ENCODE measurements at regions not wholly inside any gene's neighbourhood (a gene's known extent, or its start where the extent isn't known, plus 50 kb on each side); places are given as distances from the start of the nearest gene placed in this dataset.

GRCh38 chr10:124289851-124290795, 128.6 kb downstream of the OAT start:
- no peaks in the 10 kb centered on the region for H3K4me1 Mint-ChIP-seq
- ChIA-PET CTCF (interaction anchor here (0.8 to 3.8 kb wide), 5 partner anchors 31 to 296 kb away, joined by 3 to 13 read pairs (median 6); no protein-coding TSS in a partner anchor), POLR2A (interaction anchor here (0.5 kb wide), 1 partner anchor 198 kb away, joined by 3 read pairs; no protein-coding TSS in a partner anchor)
- no peaks in the 10 kb centered on the region for H3K9me3 Mint-ChIP-seq
- H3K27ac Mint-ChIP-seq = no peak overlapping the region
- H3K27me3 Mint-ChIP-seq (ENCODE audit: low read depth) = no peaks in the 10 kb centered on the region
- no peak overlapping the region for H3K4me3 Mint-ChIP-seq
- TF ChIP-seq ZBTB21 (CRISPR knock-in tag; IDR thresholded peaks at IDR 0.05; ENCODE audit: borderline replicate concordance) (no peak), ZNF396 (CRISPR knock-in tag; IDR thresholded peaks at IDR 0.05; ENCODE audit: borderline replicate concordance) (no peak)
- H3K36me3 Mint-ChIP-seq = no peaks in the 10 kb centered on the region
- DNase-seq (ENCODE audit: low spot score) (peak; percentile 7), ATAC-seq (no peak)

DNA sequence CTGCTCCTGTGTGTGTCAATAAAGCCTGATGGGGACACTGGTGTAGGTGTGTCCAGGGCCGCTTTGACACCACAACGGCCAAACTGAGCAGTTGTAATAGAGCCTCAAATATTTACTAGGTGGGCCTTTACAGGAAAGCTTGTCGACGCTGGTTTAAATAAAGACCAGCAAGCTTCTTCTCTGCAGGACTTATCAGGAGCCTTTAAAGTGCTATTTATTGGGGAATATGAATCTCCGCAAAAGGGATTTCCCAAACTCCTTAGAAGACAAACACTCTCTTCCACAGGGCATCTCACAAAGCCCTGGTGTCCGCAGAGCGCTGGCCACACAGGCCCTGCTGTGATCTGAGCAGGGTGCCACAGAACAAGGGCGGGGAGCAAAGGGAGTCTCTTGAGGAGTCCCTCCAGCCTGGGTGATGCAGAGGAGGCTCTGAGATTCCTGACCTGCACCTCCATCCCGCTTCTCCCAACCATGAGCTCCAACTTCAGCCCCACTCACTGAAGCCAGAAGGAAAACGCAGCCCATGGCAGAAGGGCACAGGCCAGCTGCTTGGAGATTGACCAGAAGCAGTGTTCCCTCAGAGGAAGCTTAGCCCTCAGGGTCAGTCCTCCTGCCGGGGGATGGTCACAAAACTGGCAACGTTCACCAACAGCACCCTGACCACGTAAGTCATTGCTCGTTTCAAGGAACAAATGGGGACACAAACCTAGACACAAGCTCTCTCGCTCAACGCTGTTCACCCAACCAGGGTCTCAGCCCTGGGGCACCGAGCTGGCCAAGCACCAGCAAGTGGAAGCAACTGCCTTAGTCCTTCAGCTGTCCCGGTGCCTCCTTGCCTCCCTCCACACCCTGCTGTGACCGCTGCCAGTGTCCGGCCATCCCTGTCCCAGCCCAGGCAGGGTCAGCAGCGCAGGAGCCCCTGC, 129.5 kb downstream of the OAT start:
- Mint-ChIP-seq H3K9me3 (no peaks in the 10 kb centered on the region), H3K4me3 (no peak overlapping the region), H3K27ac (no peak overlapping the region), H3K36me3 (no peaks in the 10 kb centered on the region), H3K27me3 (ENCODE audit: low read depth) (no peaks in the 10 kb centered on the region), H3K4me1 (no peaks in the 10 kb centered on the region)
- peak; percentile 7 for DNase-seq (ENCODE audit: low spot score)
- POLR2A ChIA-PET = interaction anchor here (0.5 kb wide), 1 partner anchor 197 kb away, joined by 3 read pairs; no protein-coding TSS in a partner anchor
- no peak for ATAC-seq
- TF ChIP-seq ETV6 (CRISPR knock-in tag; IDR thresholded peaks at IDR 0.05) (no peak), TEAD4 (CRISPR knock-in tag; IDR thresholded peaks at IDR 0.05) (no peak), NR2C2 (CRISPR knock-in tag; IDR thresholded peaks at IDR 0.05) (no peak), ELF4 (CRISPR knock-in tag; IDR thresholded peaks at IDR 0.05; ENCODE audit: low read depth) (no peak), RORB (CRISPR knock-in tag; IDR thresholded peaks at IDR 0.05) (no peak), SP1 (CRISPR knock-in tag; conservative IDR thresholded peaks at IDR 0.05) (no peak), RELA (CRISPR knock-in tag; IDR thresholded peaks at IDR 0.05; ENCODE audit: borderline replicate concordance) (no peak), KAT7 (CRISPR knock-in tag; IDR thresholded peaks at IDR 0.05; ENCODE audit: borderline replicate concordance) (no peak), GRHL2 (CRISPR knock-in tag; IDR thresholded peaks at IDR 0.05; ENCODE audit: insufficient replicate concordance, severe bottlenecking) (no peak), JUN (CRISPR knock-in tag; IDR thresholded peaks at IDR 0.05) (no peak), ATF2 (CRISPR knock-in tag; IDR thresholded peaks at IDR 0.05; ENCODE audit: borderline replicate concordance, low read depth) (no peak), HMGXB4 (CRISPR knock-in tag; IDR thresholded peaks at IDR 0.05) (no peak), SMAD3 (CRISPR knock-in tag; IDR thresholded peaks at IDR 0.05; ENCODE audit: borderline replicate concordance) (no peak), ZBTB21 (CRISPR knock-in tag; IDR thresholded peaks at IDR 0.05; ENCODE audit: borderline replicate concordance) (no peak), GTF2I (CRISPR knock-in tag; conservative IDR thresholded peaks at IDR 0.05) (no peak), ZNF671 (CRISPR knock-in tag; IDR thresholded peaks at IDR 0.05) (no peak)
- CTCF ChIA-PET = interaction anchor here (0.6 to 3.8 kb wide), 4 partner anchors 99 to 293 kb away, joined by 3 to 13 read pairs (median 6); no protein-coding TSS in a partner anchor

- H3K4me3 Mint-ChIP-seq = no peak overlapping the region
- DNase-seq (ENCODE audit: low spot score) = no peak
- no peaks in the 10 kb centered on the region for H3K36me3 Mint-ChIP-seq
- no peaks in the 10 kb centered on the region for H3K9me3 Mint-ChIP-seq
- CTCF ChIA-PET = interaction anchor here (0.6 kb wide), 1 partner anchor 100 kb away, joined by 3 read pairs; no protein-coding TSS in a partner anchor
- POLR2A ChIA-PET = no interaction called here
- no peaks in the 10 kb centered on the region for H3K4me1 Mint-ChIP-seq
- no peaks in the 10 kb centered on the region for H3K27me3 Mint-ChIP-seq (ENCODE audit: low read depth)
- ATAC-seq = no peak
- no peak overlapping the region for H3K27ac Mint-ChIP-seq
- no peak for TF ChIP-seq ZNF121 (CRISPR knock-in tag; IDR thresholded peaks at IDR 0.05)
- no peak for TF ChIP-seq RORB (CRISPR knock-in tag; IDR thresholded peaks at IDR 0.05)
- TF ChIP-seq TCF7 (CRISPR knock-in tag; IDR thresholded peaks at IDR 0.05; ENCODE audit: low read depth) = no peak
- no peak for TF ChIP-seq USF1 (CRISPR knock-in tag; IDR thresholded peaks at IDR 0.05)
- TF ChIP-seq, protein P1, sequence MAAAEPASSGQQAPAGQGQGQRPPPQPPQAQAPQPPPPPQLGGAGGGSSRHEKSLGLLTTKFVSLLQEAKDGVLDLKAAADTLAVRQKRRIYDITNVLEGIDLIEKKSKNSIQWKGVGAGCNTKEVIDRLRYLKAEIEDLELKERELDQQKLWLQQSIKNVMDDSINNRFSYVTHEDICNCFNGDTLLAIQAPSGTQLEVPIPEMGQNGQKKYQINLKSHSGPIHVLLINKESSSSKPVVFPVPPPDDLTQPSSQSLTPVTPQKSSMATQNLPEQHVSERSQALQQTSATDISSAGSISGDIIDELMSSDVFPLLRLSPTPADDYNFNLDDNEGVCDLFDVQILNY (CRISPR knock-in tag; IDR thresholded peaks at IDR 0.05) = no peak
Measured at GRCh38 chr10:124288486-124288885, 130.2 kb downstream of the OAT start.

Measured in WTC11 (cell line).